GM19438 (cell line): ENCODE measurements at regions not wholly inside any gene's neighbourhood (a gene's known extent, or its start where the extent isn't known, plus 50 kb on each side); places are given as distances from the start of the nearest gene placed in this dataset.

Source experiments
- ATAC-seq: cut with Tn5 transposase; IDR thresholded peaks from one replicate; pipeline ENCODE4 v1.9.1; 2021; ENCODE audit warnings: low read depth; ENCODE audit not compliant: unreplicated experiment

GRCh38 chr4:1543976-1544375 is 137.7 kb upstream of the NKX1-1 start:
- ATAC-seq: no peak

- no peak for ATAC-seq
Observed at GRCh38 chr4:1543561-1543960, 137.3 kb upstream of the NKX1-1 start.

- no peak for ATAC-seq
Observed at GRCh38 chr4:1542516-1543320, 136.5 kb upstream of the NKX1-1 start.

GRCh38 chr4:1542226-1542490 is 135.9 kb upstream of the NKX1-1 start:
- no peak for ATAC-seq

- ATAC-seq: no peak
Observed at GRCh38 chr4:1541449-1542225, 135.4 kb upstream of the NKX1-1 start.

GRCh38 chr4:1540601-1541375 is 134.5 kb upstream of the NKX1-1 start:
- ATAC-seq: no peak

GRCh38 chr4:1539859-1540600 is 133.8 kb upstream of the NKX1-1 start:
- no peak for ATAC-seq

GRCh38 chr4:1538941-1539772 is 132.9 kb upstream of the NKX1-1 start:
- no peak for ATAC-seq

- no peak for ATAC-seq
Observed at GRCh38 chr4:1538096-1538410, 131.8 kb upstream of the NKX1-1 start.

GRCh38 chr4:1537410-1538095 is 131.3 kb upstream of the NKX1-1 start:
- no peak for ATAC-seq

GRCh38 chr4:1536579-1537409 is 130.6 kb upstream of the NKX1-1 start:
- no peak for ATAC-seq

GRCh38 chr4:1535926-1536578 is 129.8 kb upstream of the NKX1-1 start:
- ATAC-seq: no peak

GRCh38 chr4:1534876-1535526 is 128.8 kb upstream of the NKX1-1 start:
- ATAC-seq: no peak

- ATAC-seq: no peak
Observed at GRCh38 chr4:1534095-1534872, 128.0 kb upstream of the NKX1-1 start.

GRCh38 chr4:1533501-1534064 is 127.3 kb upstream of the NKX1-1 start:
- ATAC-seq: no peak

GRCh38 chr4:1532549-1533395 is 126.5 kb upstream of the NKX1-1 start:
- no peak for ATAC-seq
